GM18505 (cell line): ENCODE measurements at regions not wholly inside any gene's neighbourhood (a gene's known extent, or its start where the extent isn't known, plus 50 kb on each side); places are given as distances from the start of the nearest gene placed in this dataset.
"Not testable (repeated sequence)": the region's sequence is repeated elsewhere in the genome, so short reads cannot be mapped to it uniquely, and the experiment has no call there.

Experiments
- ATAC-seq: cut with Tn5 transposase; IDR thresholded peaks from one replicate; pipeline ENCODE4 v1.9.1; 2021; ENCODE audit not compliant: unreplicated experiment
- POLR2A ChIP-seq: IDR thresholded peaks from 4 replicates; pipeline ENCODE4 v1.6.1; 2011; ENCODE audit warnings: borderline replicate concordance; ENCODE audit not compliant: insufficient read depth, insufficient read length; ENCODE audit errors: extremely low read depth

DNA sequence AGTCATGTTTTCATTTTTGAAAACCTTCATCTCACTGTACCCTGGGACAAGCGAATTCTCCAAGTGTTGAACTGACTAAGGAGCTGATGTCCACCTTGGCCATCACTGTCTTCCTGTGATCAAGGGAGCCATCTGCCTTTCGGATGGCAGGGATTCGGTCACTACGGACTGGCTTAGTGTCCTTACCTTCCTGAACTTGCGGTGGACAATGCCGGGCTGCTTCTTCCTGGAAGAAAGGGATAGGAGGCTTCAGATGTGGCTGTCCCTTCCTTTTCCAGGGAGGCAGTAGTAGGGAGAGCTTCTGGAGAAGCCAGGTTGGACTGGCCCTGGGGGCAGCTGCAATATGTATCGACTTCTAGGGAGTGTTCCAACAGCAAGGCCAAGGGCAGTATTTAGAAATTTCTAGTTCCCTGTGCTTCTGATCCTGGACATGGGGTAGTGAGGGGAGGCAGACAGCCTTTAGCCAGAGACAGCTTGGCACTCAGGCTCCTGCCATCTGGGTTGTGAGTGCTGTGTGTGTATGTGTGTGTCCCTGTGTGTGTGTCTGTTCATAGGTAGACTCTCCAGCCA, 114.6 kb downstream of the IER5 start:
- TF ChIP-seq POLR2A: no peak
- no peak for ATAC-seq

DNA sequence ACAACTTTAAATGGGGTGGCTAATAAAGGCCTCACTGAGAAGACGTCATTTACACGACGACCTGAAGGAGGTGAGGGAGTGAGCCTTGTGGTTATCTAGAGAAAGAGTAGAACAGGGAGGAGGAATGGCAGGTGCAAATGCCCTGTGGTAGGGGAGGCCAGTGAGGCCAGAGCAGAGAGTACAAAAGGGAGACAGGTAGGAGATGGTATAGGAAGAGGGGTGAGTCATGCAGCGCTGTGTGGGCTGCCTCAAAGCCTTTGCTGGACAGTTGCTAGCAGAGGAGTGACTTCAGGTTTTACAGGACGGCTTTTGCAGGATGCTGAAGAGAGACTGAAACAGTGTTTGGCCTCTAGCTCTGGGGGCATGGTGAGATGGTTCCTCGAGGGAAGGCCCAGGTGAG, 116.0 kb downstream of the IER5 start:
- no peak for TF ChIP-seq POLR2A
- ATAC-seq: no peak

DNA sequence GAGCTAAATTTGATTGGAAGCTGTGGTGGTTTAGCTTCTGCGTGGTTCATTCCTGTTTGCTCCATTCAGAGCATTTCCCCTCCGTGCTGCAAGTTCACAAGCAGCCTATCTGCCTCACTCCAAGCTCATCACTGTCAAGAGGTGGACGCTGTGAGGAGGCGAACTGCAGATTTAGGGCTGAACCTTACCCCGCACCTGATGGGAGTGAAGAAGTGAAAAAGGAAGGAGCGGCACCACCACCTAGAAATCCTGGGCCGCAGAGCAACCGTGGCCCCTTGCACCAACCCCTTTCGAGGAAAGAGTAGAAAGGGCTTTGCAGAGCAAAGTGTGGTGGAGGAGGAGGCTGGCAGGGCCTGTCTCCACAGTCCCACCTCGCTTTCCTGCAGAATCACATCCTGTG, 117.4 kb downstream of the IER5 start:
- TF ChIP-seq POLR2A: no peak
- ATAC-seq: no peak

GRCh38 chr1:181206513-181206912, 118.0 kb downstream of the IER5 start:
- ATAC-seq: no peak
- no peak for TF ChIP-seq POLR2A

DNA sequence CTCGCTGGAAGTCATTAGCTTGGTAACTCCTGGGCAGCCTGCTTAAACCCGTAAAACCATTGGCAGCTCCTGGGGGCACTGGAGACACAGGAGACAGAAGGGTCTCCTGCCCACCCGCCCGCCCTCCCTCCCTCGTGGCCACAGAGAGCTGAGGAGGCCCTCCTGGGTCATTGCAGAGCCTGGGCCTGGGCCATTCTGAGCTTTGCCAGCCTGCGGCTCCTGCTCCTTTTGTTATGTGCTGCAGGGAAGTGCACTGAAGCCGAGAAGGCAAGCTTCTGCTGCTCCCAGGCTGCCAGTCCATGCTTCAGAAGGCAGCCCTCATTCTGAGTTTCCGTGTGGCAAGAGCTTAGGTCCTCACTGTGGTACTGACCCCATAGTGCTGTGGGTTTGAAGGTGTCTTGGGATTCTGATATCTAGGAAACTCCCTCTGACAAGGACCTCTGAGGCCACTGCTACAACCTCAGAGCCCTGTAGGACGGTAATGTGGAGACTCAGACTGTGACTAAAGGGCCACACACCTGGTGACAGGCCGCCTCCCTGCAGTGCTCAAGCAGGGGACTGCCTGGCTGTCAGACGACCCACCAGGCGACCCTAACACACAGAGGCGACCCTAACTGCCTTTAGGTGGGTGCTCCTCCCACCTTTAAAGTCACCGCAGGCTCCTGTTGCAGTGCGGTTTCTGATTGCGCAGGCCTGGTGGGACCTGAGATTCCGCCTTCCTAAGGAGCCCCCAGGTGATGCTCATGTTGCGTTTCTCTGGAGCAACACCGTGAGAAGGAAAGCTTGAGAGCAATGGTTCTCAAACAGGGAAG, 118.7 kb downstream of the IER5 start:
- ATAC-seq: no peak
- TF ChIP-seq POLR2A: no peak

DNA sequence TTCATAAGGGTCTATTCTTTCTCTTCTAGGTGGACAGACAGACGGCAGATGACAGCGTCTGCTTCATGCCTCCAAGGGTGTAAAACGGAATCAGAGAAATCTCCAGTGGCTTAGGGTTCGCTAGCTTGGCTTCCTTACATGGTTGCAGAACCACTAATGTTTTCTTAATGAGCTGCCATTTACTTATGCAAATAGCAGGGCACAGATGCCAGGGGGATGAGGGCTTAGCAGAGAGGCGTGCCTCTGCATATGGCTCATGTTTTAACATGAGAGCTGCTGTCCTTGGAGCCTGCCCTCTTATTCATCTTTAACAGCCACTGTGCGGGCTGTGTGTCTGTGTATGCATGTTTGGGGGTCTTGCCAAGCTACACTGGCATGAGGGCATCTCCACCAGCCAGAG, 119.6 kb downstream of the IER5 start:
- no peak for ATAC-seq
- no peak for TF ChIP-seq POLR2A

- no peak for TF ChIP-seq POLR2A
- no peak for ATAC-seq
Measured at GRCh38 chr1:181208967-181209366, 120.5 kb downstream of the IER5 start.

- no peak for TF ChIP-seq POLR2A
- no peak for ATAC-seq
Measured at GRCh38 chr1:181213056-181213455, 124.6 kb downstream of the IER5 start.

- no peak for TF ChIP-seq POLR2A
- ATAC-seq: no peak
Measured at GRCh38 chr1:181216591-181216994, 128.1 kb downstream of the IER5 start.

GRCh38 chr1:181219938-181220337, 131.4 kb downstream of the IER5 start:
- no peak for ATAC-seq
- TF ChIP-seq POLR2A: no peak

DNA sequence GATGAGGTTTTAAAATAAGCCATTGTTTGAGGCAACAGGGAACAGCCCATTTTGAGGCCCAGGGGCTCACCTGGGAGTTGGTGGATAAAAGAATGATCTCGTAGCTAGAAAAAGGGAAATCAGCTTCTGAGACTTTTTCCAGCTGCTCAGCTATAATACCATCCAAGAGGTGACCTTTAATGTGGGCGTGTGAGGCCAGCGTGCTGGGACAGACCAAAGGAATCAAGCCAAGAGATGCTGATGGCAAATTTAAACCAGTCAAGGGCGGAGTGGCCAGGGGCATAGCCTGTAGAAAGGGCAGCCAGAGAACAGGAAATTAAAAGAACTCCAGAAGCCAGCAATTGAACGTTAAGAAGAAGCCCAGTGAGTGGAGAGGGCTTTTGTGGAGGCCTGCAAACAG, 132.6 kb downstream of the IER5 start:
- no peak for ATAC-seq
- no peak for TF ChIP-seq POLR2A

DNA sequence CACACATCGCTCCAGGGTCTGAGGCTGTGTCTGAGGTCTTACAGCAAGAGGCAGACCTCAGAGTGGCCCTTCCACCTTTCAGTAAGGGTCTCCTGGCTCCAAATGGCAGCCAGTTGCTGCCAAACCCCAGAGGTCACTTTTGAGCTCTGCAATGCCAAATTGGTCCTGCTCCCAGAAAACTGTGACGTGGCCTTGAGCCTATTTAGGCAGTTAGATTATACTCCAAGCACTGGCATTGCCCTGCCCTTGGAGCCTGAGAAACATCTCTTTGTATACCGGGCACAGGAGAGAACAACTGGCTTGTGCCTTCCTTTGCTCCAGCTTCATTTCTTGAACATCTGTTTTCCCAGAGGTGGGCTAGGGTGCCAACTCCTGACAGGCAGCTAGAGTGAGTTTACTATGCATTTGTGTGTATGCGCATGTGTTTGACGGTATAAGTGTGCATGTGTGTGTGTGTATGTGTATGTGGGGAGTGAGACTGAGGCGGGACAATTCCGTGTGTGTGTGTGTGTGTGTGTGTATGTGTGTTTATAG, 134.5 kb downstream of the IER5 start:
- no peak for ATAC-seq
- TF ChIP-seq POLR2A: no peak

DNA sequence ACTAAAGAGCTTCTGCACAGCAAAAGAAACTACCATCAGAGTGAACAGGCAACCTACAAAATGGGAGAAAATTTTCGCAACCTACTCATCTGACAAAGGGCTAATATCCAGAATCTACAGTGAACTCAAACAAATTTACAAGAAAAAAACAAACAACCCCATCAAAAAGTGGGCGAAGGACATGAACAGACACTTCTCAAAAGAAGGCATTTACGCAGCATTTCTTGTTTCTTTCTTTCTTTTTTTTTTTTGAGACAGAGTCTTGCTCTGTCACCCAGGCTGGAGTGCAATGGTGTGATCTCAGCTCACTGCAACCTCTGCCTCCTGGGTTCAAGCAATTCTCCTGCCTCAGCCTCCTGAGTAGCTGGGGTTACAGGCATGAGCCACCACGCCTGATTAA, 138.2 kb downstream of the IER5 start:
- not testable (repeated sequence) for ATAC-seq

DNA sequence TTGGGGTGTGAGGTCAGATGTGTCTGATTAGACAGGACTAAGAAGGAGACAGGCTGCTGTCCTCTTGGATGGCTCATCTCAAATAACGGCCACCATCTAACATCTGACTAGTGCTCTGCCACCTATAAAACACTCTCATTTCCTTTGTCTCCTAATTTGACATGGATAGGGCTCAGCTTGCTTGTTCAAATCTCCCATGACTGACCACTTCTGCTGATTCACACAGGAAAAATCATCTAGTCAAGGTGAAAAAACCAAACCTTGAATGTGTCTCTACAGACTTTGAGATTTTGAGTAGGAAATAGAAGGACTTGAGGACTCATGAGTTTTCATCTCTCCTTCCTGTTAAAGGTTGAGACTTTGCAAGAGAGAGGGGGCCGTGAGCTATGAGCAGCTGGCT, 150.6 kb downstream of the IER5 start:
- ATAC-seq: no peak
- no peak for TF ChIP-seq POLR2A

DNA sequence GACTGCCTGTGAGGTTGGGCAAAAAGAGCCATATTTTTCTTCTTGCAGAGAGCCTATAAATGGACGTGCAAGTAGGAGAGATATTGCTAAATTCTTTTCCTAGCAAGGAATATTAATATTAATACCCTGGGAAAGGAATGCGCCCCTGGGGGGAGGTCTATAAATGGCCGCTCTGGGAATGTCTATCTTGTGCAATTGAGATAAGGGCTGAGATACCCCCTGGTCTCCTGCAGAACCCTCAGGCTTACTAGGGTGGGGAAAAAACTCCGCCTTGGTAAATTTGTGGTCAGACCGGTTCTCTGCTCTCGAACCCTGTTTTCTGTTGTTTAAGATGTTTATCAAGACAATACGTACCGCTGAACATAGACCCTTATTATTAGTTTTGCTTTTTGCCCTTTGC, 157.8 kb downstream of the IER5 start:
- not testable (repeated sequence) for ATAC-seq

DNA sequence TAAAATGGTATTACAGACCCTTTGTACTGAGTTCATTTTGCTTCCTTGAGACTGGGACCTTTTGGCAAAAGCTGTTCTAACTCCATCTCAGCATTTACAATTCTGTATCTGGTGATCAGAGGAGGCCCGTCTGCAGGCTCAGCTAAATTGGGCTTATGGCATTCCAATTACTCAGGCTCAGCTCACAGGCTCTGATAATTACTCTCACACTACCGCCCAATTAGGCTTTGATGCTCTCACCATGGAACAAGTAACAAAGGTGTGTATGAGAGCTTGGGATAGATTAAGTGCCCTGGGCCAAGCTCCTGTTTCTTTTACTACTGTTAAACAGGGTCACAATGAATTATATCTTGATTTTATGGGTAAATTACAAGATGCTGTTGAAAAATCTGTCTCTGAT, 159.9 kb downstream of the IER5 start:
- ATAC-seq: not testable (repeated sequence)
